GM23338 (cell line): ENCODE measurements at regions not wholly inside any gene's neighbourhood (a gene's known extent, or its start where the extent isn't known, plus 50 kb on each side); places are given as distances from the start of the nearest gene placed in this dataset.

Experiments
- ATAC-seq: fragments of 200-7000 bp; cut with Tn5 transposase; 3 replicates; pipeline ENCODE4 v1.9.1; 2020
- DNase-seq: peaks from one replicate; pipeline ENCODE4 v3.0.0-alpha.2; 2015; ENCODE audit warnings: low spot score
- H2AFZ ChIP-seq: fragments of 200-600 bp; sonication (generic); 2 replicates; pipeline ENCODE4 v1.8.0; 2016; ENCODE audit warnings: antibody characterized with exemption, mild to moderate bottlenecking, moderate library complexity
- H3F3A ChIP-seq: fragments of 200-600 bp; sonication (generic); replicated peaks from 2 replicates; pipeline ENCODE4 v1.8.0; 2017; ENCODE audit warnings: antibody characterized with exemption, mixed run types, low read depth
- H3K27ac ChIP-seq: fragments of 200-600 bp; sonication (generic); 2 replicates; pipeline ENCODE4 v1.6.1; 2016; ENCODE audit warnings: low read depth
- H3K27me3 ChIP-seq: fragments of 200-600 bp; sonication (generic); 2 replicates; pipeline ENCODE4 v1.8.0; 2016; ENCODE audit warnings: mild to moderate bottlenecking, mixed run types, moderate library complexity; ENCODE audit not compliant: insufficient read depth
- H3K36me3 ChIP-seq: fragments of 200-600 bp; sonication (generic); 2 replicates; pipeline ENCODE4 v1.8.0; 2016; ENCODE audit warnings: mild to moderate bottlenecking; ENCODE audit not compliant: insufficient read depth
- H3K4me1 ChIP-seq: fragments of 200-600 bp; sonication (generic); 2 replicates; pipeline ENCODE4 v1.8.0; 2016; ENCODE audit warnings: mild to moderate bottlenecking, moderate library complexity; ENCODE audit not compliant: insufficient read depth
- H3K4me2 ChIP-seq: fragments of 200-600 bp; sonication (generic); 2 replicates; pipeline ENCODE4 v1.7.1; 2017; ENCODE audit warnings: mixed run types
- H3K4me3 ChIP-seq: fragments of 200-600 bp; sonication (generic); 2 replicates; pipeline ENCODE4 v1.6.1; 2016; ENCODE audit warnings: mixed run types
- H3K79me2 ChIP-seq: fragments of 200-600 bp; sonication (generic); replicated peaks from 2 replicates; pipeline ENCODE4 v1.8.0; 2017; ENCODE audit warnings: mild to moderate bottlenecking; ENCODE audit not compliant: insufficient read depth
- H3K9me2 ChIP-seq: fragments of 200-600 bp; sonication (generic); 2 replicates; pipeline ENCODE4 v1.8.0; 2017; ENCODE audit not compliant: insufficient read depth
- H4K20me1 ChIP-seq: fragments of 200-600 bp; sonication (generic); replicated peaks from 2 replicates; pipeline ENCODE4 v1.8.0; 2017; ENCODE audit warnings: mild to moderate bottlenecking; ENCODE audit not compliant: insufficient read depth
- H3K27ac Mint-ChIP-seq: 2 replicates; pipeline ENCODE4 v1.8.0; 2020; ENCODE audit warnings: inconsistent platforms, mild to moderate bottlenecking, moderate library complexity, mixed read lengths
- H3K27me3 Mint-ChIP-seq: 3 replicates; pipeline ENCODE4 v1.8.0; 2022; ENCODE audit warnings: low read depth, mild to moderate bottlenecking, moderate library complexity, mixed read lengths, inconsistent platforms; ENCODE audit not compliant: insufficient read depth, poor library complexity
- H3K36me3 Mint-ChIP-seq: 3 replicates; pipeline ENCODE4 v1.8.0; 2021; ENCODE audit warnings: low read depth, mild to moderate bottlenecking, inconsistent platforms, moderate library complexity, mixed read lengths
- H3K4me1 Mint-ChIP-seq: 3 replicates; pipeline ENCODE4 v1.8.0; 2020; ENCODE audit warnings: mild to moderate bottlenecking, inconsistent platforms, mixed read lengths
- H3K4me3 Mint-ChIP-seq: 3 replicates; pipeline ENCODE4 v1.8.0; 2021; ENCODE audit warnings: moderate library complexity, mild to moderate bottlenecking, inconsistent platforms, mixed read lengths
- H3K9me3 Mint-ChIP-seq: 3 replicates; pipeline ENCODE4 v1.8.0; 2020; ENCODE audit warnings: moderate library complexity, mild to moderate bottlenecking, inconsistent platforms, mixed read lengths
- CREB1 ChIP-seq: fragments of 250-450 bp; sonication (Bioruptor Pico); IDR thresholded peaks from 2 replicates; pipeline ENCODE4 v1.5.0; 2020; ENCODE audit warnings: low read depth, mild to moderate bottlenecking, moderate library complexity
- EZH2 ChIP-seq: fragments of 200-600 bp; sonication (generic); IDR thresholded peaks from one replicate; pipeline ENCODE4 v1.8.0; 2017; ENCODE audit warnings: antibody characterized with exemption, mild to moderate bottlenecking, low read depth; ENCODE audit not compliant: unreplicated experiment
- EZH2phosphoT487 ChIP-seq: fragments of 200-600 bp; sonication (generic); IDR thresholded peaks from one replicate; pipeline ENCODE4 v1.8.1; 2018; ENCODE audit warnings: antibody characterized with exemption; ENCODE audit not compliant: unreplicated experiment
- JUNB ChIP-seq: IDR thresholded peaks from one replicate; pipeline ENCODE4 v1.6.1; 2016; ENCODE audit warnings: antibody characterized with exemption; ENCODE audit not compliant: unreplicated experiment
- NANOG ChIP-seq: IDR thresholded peaks from 2 replicates; pipeline ENCODE4 v1.6.1; 2016; ENCODE audit warnings: antibody characterized with exemption, borderline replicate concordance
- POLR2AphosphoS5 ChIP-seq: IDR thresholded peaks from 2 replicates; pipeline ENCODE4 v1.6.1; 2016; ENCODE audit warnings: antibody characterized with exemption, low read depth
- REST ChIP-seq: IDR thresholded peaks from one replicate; pipeline ENCODE4 v1.6.1; 2018; ENCODE audit warnings: antibody characterized with exemption; ENCODE audit not compliant: unreplicated experiment
- STAT1 ChIP-seq: IDR thresholded peaks from one replicate; pipeline ENCODE4 v1.6.1; 2016; ENCODE audit warnings: antibody characterized with exemption; ENCODE audit not compliant: unreplicated experiment
- ZNF114 ChIP-seq: fragments of 250-450 bp; sonication (Bioruptor Pico); IDR thresholded peaks from 2 replicates; pipeline ENCODE4 v1.5.0; 2020; ENCODE audit warnings: mild to moderate bottlenecking, moderate library complexity
- ZNF331 ChIP-seq: fragments of 250-450 bp; sonication (Bioruptor Pico); IDR thresholded peaks from 2 replicates; pipeline ENCODE4 v1.5.0; 2020; ENCODE audit warnings: low read depth, mild to moderate bottlenecking, moderate library complexity
- TF ChIP-seq, protein P1 (sequence below): IDR thresholded peaks from 2 replicates; pipeline ENCODE4 v1.6.1; 2016; ENCODE audit warnings: antibody characterized with exemption
- TF ChIP-seq, protein P2 (sequence below), 2 experiments: fragments of 200-600 bp in 1 of 2; sonication (generic) in 1 of 2; conservative IDR thresholded peaks; 2 replicates each; pipeline versions ENCODE4 v1.5.1 to v1.6.1; 2016 to 2017; ENCODE audit warnings: antibody characterized with exemption in 2 of 2, low read depth in 2 of 2, mild to moderate bottlenecking in 2 of 2, moderate library complexity in 1 of 2
- TF ChIP-seq, protein P3 (sequence below): fragments of 250-450 bp; sonication (Bioruptor Pico); IDR thresholded peaks from 2 replicates; pipeline ENCODE4 v1.5.0; 2020; ENCODE audit warnings: mild to moderate bottlenecking, moderate library complexity

GRCh38 chr1:4149831-4150230 lies 249.8 kb upstream of the C1orf174 start:
- peaks cover 12% of the 10 kb centered on the region; the same call in 1 of the 3 replicates for H3K36me3 Mint-ChIP-seq
- Histone ChIP-seq H3K4me3 (no peak overlapping the region), H3F3A (no peaks in the 10 kb centered on the region), H3K4me1 (no peaks in the 10 kb centered on the region), H3K27ac (no peak overlapping the region), H3K36me3 (peaks cover 7% of the 10 kb centered on the region; the same call in 1 of the 2 replicates), H3K4me2 (no peak overlapping the region), H3K79me2 (no peaks in the 10 kb centered on the region), H3K9me2 (no peaks in the 10 kb centered on the region), H4K20me1 (no peaks in the 10 kb centered on the region), H2AFZ (no peak overlapping the region), H3K27me3 (no peaks in the 10 kb centered on the region)
- no peak overlapping the region for H3K4me3 Mint-ChIP-seq
- peaks cover 64% of the 10 kb centered on the region for H3K9me3 Mint-ChIP-seq
- no peaks in the 10 kb centered on the region; the same call in 2 of the 3 replicates for H3K4me1 Mint-ChIP-seq
- ATAC-seq (no peak), DNase-seq (no peak)
- no peak overlapping the region for H3K27ac Mint-ChIP-seq
- TF ChIP-seq NANOG (no peak), ZNF331 (CRISPR knock-in tag) (no peak), CREB1 (no peak), POLR2AphosphoS5 (no peak), JUNB (no peak), ZNF114 (CRISPR knock-in tag) (no peak), EZH2phosphoT487 (no peak), EZH2 (no peak), REST (no peak), STAT1 (no peak)
- TF ChIP-seq, protein P1, sequence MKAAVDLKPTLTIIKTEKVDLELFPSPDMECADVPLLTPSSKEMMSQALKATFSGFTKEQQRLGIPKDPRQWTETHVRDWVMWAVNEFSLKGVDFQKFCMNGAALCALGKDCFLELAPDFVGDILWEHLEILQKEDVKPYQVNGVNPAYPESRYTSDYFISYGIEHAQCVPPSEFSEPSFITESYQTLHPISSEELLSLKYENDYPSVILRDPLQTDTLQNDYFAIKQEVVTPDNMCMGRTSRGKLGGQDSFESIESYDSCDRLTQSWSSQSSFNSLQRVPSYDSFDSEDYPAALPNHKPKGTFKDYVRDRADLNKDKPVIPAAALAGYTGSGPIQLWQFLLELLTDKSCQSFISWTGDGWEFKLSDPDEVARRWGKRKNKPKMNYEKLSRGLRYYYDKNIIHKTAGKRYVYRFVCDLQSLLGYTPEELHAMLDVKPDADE, result no peak
- TF ChIP-seq, protein P2, sequence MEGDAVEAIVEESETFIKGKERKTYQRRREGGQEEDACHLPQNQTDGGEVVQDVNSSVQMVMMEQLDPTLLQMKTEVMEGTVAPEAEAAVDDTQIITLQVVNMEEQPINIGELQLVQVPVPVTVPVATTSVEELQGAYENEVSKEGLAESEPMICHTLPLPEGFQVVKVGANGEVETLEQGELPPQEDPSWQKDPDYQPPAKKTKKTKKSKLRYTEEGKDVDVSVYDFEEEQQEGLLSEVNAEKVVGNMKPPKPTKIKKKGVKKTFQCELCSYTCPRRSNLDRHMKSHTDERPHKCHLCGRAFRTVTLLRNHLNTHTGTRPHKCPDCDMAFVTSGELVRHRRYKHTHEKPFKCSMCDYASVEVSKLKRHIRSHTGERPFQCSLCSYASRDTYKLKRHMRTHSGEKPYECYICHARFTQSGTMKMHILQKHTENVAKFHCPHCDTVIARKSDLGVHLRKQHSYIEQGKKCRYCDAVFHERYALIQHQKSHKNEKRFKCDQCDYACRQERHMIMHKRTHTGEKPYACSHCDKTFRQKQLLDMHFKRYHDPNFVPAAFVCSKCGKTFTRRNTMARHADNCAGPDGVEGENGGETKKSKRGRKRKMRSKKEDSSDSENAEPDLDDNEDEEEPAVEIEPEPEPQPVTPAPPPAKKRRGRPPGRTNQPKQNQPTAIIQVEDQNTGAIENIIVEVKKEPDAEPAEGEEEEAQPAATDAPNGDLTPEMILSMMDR (conservative IDR thresholded peaks at IDR 0.05; ENCODE audit: low read depth in 2 of 2), result no peak
- TF ChIP-seq, protein P3, sequence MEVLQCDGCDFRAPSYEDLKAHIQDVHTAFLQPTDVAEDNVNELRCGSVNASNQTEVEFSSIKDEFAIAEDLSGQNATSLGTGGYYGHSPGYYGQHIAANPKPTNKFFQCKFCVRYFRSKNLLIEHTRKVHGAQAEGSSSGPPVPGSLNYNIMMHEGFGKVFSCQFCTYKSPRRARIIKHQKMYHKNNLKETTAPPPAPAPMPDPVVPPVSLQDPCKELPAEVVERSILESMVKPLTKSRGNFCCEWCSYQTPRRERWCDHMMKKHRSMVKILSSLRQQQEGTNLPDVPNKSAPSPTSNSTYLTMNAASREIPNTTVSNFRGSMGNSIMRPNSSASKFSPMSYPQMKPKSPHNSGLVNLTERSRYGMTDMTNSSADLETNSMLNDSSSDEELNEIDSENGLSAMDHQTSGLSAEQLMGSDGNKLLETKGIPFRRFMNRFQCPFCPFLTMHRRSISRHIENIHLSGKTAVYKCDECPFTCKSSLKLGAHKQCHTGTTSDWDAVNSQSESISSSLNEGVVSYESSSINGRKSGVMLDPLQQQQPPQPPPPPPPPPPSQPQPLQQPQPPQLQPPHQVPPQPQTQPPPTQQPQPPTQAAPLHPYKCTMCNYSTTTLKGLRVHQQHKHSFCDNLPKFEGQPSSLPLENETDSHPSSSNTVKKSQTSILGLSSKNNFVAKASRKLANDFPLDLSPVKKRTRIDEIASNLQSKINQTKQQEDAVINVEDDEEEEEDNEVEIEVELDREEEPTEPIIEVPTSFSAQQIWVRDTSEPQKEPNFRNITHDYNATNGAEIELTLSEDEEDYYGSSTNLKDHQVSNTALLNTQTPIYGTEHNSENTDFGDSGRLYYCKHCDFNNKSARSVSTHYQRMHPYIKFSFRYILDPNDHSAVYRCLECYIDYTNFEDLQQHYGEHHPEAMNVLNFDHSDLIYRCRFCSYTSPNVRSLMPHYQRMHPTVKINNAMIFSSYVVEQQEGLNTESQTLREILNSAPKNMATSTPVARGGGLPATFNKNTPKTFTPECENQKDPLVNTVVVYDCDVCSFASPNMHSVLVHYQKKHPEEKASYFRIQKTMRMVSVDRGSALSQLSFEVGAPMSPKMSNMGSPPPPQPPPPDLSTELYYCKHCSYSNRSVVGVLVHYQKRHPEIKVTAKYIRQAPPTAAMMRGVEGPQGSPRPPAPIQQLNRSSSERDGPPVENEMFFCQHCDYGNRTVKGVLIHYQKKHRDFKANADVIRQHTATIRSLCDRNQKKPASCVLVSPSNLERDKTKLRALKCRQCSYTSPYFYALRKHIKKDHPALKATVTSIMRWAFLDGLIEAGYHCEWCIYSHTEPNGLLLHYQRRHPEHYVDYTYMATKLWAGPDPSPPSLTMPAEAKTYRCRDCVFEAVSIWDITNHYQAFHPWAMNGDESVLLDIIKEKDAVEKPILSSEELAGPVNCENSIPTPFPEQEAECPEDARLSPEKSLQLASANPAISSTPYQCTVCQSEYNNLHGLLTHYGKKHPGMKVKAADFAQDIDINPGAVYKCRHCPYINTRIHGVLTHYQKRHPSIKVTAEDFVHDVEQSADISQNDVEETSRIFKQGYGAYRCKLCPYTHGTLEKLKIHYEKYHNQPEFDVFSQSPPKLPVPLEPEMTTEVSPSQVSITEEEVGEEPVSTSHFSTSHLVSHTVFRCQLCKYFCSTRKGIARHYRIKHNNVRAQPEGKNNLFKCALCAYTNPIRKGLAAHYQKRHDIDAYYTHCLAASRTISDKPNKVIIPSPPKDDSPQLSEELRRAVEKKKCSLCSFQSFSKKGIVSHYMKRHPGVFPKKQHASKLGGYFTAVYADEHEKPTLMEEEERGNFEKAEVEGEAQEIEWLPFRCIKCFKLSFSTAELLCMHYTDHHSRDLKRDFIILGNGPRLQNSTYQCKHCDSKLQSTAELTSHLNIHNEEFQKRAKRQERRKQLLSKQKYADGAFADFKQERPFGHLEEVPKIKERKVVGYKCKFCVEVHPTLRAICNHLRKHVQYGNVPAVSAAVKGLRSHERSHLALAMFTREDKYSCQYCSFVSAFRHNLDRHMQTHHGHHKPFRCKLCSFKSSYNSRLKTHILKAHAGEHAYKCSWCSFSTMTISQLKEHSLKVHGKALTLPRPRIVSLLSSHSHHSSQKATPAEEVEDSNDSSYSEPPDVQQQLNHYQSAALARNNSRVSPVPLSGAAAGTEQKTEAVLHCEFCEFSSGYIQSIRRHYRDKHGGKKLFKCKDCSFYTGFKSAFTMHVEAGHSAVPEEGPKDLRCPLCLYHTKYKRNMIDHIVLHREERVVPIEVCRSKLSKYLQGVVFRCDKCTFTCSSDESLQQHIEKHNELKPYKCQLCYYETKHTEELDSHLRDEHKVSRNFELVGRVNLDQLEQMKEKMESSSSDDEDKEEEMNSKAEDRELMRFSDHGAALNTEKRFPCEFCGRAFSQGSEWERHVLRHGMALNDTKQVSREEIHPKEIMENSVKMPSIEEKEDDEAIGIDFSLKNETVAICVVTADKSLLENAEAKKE (CRISPR knock-in tag), result no peak
- peaks cover 11% of the 10 kb centered on the region for H3K27me3 Mint-ChIP-seq
